Upper lobe of left lung (tissue), 4 donors: ENCODE measurements at regions not wholly inside any gene's neighbourhood (a gene's known extent, or its start where the extent isn't known, plus 50 kb on each side); places are given as distances from the start of the nearest gene placed in this dataset.

Experiments used
- EP300 ChIP-seq, 4 donors: sonication (generic); formaldehyde crosslinking; IDR thresholded peaks; one replicate each; pipeline ENCODE4 v1.5.1; 2017; ENCODE audit warnings: antibody characterized with exemption in 4 of 4, control low read depth in 2 of 4
- POLR2A ChIP-seq, 4 donors: fragments of 450-650 bp; IDR thresholded peaks; one replicate each; pipeline ENCODE4 v1.5.1; 2016 to 2017; ENCODE audit warnings: antibody characterized with exemption in 4 of 4, mild to moderate bottlenecking in 2 of 4
- TF ChIP-seq, protein P1 (sequence below), 6 experiments: fragments of 450-650 bp in 4 of 6; fragments of 200-600 bp in 2 of 6; sonication (generic) in 2 of 6; IDR thresholded peaks; one replicate each; pipeline ENCODE4 v1.5.1; 2016 to 2019; ENCODE audit warnings: antibody characterized with exemption in 6 of 6

DNA sequence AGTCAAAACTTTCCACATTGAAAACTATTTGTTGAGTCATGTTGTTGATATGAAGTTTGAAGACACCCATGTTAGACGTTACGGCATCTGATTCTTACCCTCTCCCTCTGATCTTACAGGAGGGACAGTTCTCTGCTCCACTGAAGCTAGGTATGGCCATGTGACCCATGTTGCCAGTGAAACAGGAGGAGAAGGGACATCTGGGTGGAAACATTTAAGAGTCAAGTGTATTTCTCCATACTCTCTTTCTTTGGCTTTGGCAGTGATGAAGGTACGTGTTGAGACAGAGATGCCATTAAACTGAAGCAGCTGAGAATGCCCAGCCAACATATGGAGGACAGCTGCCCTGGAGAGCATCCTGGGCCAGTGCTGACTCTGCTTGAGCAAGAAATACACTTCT is 198.4 kb upstream of the PTGFR start:
- TF ChIP-seq, protein P1, sequence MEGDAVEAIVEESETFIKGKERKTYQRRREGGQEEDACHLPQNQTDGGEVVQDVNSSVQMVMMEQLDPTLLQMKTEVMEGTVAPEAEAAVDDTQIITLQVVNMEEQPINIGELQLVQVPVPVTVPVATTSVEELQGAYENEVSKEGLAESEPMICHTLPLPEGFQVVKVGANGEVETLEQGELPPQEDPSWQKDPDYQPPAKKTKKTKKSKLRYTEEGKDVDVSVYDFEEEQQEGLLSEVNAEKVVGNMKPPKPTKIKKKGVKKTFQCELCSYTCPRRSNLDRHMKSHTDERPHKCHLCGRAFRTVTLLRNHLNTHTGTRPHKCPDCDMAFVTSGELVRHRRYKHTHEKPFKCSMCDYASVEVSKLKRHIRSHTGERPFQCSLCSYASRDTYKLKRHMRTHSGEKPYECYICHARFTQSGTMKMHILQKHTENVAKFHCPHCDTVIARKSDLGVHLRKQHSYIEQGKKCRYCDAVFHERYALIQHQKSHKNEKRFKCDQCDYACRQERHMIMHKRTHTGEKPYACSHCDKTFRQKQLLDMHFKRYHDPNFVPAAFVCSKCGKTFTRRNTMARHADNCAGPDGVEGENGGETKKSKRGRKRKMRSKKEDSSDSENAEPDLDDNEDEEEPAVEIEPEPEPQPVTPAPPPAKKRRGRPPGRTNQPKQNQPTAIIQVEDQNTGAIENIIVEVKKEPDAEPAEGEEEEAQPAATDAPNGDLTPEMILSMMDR (IDR thresholded peaks at IDR 0.05), result no peak
- no peak for TF ChIP-seq POLR2A (IDR thresholded peaks at IDR 0.05)
- TF ChIP-seq EP300 (IDR thresholded peaks at IDR 0.05), result no peak
